PC-3 (cell line): ENCODE measurements at regions not wholly inside any gene's neighbourhood (a gene's known extent, or its start where the extent isn't known, plus 50 kb on each side); places are given as distances from the start of the nearest gene placed in this dataset.

Experiments used
- EZH2 ChIP-seq: fragments of 300-600 bp; sonication (generic); IDR thresholded peaks from one replicate; pipeline ENCODE4 v1.6.1; 2017; ENCODE audit warnings: antibody characterized with exemption, mild to moderate bottlenecking, low read length; ENCODE audit not compliant: unreplicated experiment
- TF ChIP-seq, protein P1 (sequence below): fragments of 300-600 bp; sonication (generic); conservative IDR thresholded peaks from 2 replicates; pipeline ENCODE4 v1.5.1; 2017; ENCODE audit warnings: antibody characterized with exemption, low read depth, mild to moderate bottlenecking, low read length

DNA sequence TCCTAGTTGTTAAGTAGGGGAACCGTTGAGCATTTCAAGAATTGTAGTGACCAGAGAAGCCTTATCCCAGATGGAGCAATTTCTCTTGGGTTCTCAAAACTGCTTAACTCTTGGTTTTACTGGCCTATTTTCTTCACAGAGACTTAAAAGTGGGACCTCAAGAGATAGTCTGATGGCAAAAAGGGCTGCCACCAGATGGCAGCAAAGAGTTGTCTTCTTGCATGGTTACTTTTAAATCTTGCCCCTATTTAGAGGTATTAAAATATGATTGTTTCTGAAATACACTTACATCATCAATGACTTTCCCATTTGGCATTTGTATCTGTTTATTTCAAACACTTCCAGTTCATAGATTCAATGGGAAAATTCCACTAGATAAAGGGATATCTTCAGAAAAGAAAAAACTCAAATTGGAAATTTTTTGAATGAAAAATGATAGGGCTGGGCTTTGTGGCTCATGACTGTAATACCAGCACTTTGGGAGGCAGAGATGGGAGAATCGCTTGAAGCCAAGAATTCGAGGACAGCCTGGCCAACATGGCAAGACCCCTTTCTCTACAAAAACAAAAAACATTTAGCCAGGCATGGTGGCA lies 69.9 kb upstream of the CNTN1 start:
- TF ChIP-seq EZH2: no peak
- TF ChIP-seq, protein P1, sequence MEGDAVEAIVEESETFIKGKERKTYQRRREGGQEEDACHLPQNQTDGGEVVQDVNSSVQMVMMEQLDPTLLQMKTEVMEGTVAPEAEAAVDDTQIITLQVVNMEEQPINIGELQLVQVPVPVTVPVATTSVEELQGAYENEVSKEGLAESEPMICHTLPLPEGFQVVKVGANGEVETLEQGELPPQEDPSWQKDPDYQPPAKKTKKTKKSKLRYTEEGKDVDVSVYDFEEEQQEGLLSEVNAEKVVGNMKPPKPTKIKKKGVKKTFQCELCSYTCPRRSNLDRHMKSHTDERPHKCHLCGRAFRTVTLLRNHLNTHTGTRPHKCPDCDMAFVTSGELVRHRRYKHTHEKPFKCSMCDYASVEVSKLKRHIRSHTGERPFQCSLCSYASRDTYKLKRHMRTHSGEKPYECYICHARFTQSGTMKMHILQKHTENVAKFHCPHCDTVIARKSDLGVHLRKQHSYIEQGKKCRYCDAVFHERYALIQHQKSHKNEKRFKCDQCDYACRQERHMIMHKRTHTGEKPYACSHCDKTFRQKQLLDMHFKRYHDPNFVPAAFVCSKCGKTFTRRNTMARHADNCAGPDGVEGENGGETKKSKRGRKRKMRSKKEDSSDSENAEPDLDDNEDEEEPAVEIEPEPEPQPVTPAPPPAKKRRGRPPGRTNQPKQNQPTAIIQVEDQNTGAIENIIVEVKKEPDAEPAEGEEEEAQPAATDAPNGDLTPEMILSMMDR: peak; percentile 90
